ENCODE measurements at regions not wholly inside any gene's neighbourhood (a gene's known extent, or its start where the extent isn't known, plus 50 kb on each side); places are given as distances from the start of the nearest gene placed in this dataset.

DNA sequence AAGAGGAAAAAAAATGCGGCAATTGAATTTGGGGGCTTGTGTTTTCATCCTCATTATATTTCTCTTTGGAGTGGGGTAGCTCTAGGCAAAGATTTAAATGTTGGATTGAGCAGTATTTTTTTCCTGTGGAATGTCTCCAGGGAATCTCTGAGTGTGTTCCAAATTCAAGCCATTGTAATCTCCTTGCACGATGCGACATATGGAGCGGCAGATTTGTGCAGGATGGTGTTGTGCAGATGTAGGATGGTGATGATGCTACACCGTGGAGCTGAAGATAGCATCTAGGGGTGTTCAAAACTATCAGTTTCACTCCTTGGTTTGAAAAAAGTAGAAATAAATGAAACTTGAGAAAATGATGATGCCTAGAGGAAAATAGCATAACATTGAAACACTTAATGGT is 777.5 kb upstream of the EPHA7 start (continued):
- TF ChIP-seq, protein P1, sequence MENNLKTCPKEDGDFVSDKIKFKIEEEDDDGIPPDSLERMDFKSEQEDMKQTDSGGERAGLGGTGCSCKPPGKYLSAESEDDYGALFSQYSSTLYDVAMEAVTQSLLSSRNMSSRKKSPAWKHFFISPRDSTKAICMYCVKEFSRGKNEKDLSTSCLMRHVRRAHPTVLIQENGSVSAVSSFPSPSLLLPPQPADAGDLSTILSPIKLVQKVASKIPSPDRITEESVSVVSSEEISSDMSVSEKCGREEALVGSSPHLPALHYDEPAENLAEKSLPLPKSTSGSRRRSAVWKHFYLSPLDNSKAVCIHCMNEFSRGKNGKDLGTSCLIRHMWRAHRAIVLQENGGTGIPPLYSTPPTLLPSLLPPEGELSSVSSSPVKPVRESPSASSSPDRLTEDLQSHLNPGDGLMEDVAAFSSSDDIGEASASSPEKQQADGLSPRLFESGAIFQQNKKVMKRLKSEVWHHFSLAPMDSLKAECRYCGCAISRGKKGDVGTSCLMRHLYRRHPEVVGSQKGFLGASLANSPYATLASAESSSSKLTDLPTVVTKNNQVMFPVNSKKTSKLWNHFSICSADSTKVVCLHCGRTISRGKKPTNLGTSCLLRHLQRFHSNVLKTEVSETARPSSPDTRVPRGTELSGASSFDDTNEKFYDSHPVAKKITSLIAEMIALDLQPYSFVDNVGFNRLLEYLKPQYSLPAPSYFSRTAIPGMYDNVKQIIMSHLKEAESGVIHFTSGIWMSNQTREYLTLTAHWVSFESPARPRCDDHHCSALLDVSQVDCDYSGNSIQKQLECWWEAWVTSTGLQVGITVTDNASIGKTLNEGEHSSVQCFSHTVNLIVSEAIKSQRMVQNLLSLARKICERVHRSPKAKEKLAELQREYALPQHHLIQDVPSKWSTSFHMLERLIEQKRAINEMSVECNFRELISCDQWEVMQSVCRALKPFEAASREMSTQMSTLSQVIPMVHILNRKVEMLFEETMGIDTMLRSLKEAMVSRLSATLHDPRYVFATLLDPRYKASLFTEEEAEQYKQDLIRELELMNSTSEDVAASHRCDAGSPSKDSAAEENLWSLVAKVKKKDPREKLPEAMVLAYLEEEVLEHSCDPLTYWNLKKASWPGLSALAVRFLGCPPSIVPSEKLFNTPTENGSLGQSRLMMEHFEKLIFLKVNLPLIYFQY (CRISPR knock-in tag; IDR thresholded peaks at IDR 0.05; ENCODE audit: borderline replicate concordance), result no peak
- TF ChIP-seq ZNF296 (CRISPR knock-in tag; conservative IDR thresholded peaks at IDR 0.05), result no peak
- no peak for TF ChIP-seq ZNF30 (CRISPR knock-in tag; IDR thresholded peaks at IDR 0.05)
- TF ChIP-seq, protein P2, sequence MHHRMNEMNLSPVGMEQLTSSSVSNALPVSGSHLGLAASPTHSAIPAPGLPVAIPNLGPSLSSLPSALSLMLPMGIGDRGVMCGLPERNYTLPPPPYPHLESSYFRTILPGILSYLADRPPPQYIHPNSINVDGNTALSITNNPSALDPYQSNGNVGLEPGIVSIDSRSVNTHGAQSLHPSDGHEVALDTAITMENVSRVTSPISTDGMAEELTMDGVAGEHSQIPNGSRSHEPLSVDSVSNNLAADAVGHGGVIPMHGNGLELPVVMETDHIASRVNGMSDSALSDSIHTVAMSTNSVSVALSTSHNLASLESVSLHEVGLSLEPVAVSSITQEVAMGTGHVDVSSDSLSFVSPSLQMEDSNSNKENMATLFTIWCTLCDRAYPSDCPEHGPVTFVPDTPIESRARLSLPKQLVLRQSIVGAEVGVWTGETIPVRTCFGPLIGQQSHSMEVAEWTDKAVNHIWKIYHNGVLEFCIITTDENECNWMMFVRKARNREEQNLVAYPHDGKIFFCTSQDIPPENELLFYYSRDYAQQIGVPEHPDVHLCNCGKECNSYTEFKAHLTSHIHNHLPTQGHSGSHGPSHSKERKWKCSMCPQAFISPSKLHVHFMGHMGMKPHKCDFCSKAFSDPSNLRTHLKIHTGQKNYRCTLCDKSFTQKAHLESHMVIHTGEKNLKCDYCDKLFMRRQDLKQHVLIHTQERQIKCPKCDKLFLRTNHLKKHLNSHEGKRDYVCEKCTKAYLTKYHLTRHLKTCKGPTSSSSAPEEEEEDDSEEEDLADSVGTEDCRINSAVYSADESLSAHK (CRISPR knock-in tag; IDR thresholded peaks at IDR 0.05; ENCODE audit: borderline replicate concordance), result no peak
- TF ChIP-seq POLR2AphosphoS5 (IDR thresholded peaks at IDR 0.05; ENCODE audit: low read depth, low read length), result no peak
- no peak for TF ChIP-seq MXI1 (IDR thresholded peaks at IDR 0.05; ENCODE audit: borderline replicate concordance, low read depth, low read length)
- TF ChIP-seq KMT2B (CRISPR knock-in tag; IDR thresholded peaks at IDR 0.05), result no peak
- no peak for TF ChIP-seq XBP1 (CRISPR knock-in tag; IDR thresholded peaks at IDR 0.05)
- no peak for TF ChIP-seq ZNF607 (CRISPR knock-in tag; IDR thresholded peaks at IDR 0.05; ENCODE audit: borderline replicate concordance)
- TF ChIP-seq ZNF33B (CRISPR knock-in tag; IDR thresholded peaks at IDR 0.05), result no peak
- TF ChIP-seq ZNF749 (CRISPR knock-in tag; IDR thresholded peaks at IDR 0.05; ENCODE audit: borderline replicate concordance), result no peak

Data from HepG2 (cell line).